Ovary (tissue), 3 donors: ENCODE measurements at regions not wholly inside any gene's neighbourhood (a gene's known extent, or its start where the extent isn't known, plus 50 kb on each side); places are given as distances from the start of the nearest gene placed in this dataset.

Experiments
- EP300 ChIP-seq: sonication (generic); formaldehyde crosslinking; IDR thresholded peaks from one replicate; pipeline ENCODE4 v1.6.1; 2017; ENCODE audit warnings: antibody characterized with exemption
- POLR2A ChIP-seq: fragments of 450-650 bp; IDR thresholded peaks from one replicate; pipeline ENCODE4 v1.6.1; 2017; ENCODE audit warnings: antibody characterized with exemption, mild to moderate bottlenecking, moderate library complexity
- TF ChIP-seq, protein P1 (sequence below), 3 donors: fragments of 450-650 bp in 2 of 3; fragments of 200-600 bp in 1 of 3; IDR thresholded peaks; one replicate each; pipeline versions ENCODE4 v1.5.1 to v1.8.0; 2016 to 2022; ENCODE audit warnings: antibody characterized with exemption in 3 of 3, mild to moderate bottlenecking in 1 of 3
- donor health status: DM: no; HTN: no; CAD: no.

DNA sequence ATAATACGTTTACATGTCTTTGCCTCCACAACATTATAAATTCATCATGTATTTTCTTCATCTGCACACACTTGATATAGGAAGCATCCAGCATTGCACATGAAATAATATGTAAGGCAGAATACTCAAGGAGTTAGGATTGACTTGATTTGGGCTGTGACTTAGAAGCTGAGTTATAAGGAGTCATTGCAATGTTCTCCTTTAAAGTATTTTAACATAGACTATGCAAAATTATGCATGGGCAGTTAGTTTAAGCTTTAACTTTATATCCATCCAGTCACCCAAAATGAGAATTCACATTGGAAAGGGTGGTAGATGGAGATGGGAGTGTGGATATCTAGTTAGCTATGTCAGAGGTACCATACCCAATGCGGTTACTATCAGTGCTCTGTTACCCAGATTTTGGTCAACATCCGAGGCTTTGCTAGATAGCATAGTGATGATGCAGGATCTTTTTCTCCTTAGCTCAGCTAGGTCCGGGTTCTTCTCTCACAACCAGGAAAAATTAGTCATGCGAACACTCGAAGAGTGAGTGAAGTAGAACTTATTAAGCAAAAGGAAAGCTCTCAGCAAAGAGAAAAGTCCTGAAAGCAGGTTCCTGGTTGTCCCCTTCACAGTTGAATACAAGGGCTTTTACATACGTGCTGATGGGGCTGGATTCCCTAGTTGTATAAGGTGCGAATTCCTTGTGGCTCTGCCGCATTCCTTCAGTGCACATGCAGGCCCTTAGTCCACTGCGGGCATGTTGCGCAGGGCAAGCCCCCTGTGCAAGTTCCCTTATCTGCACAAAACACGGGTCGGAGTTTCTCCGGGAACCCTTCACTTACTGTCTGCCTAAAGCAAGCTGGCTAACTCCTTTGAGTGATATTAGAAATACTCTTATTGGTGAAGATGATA, 73.1 kb upstream of the FAM20A start:
- no peak for TF ChIP-seq POLR2A
- TF ChIP-seq, protein P1, sequence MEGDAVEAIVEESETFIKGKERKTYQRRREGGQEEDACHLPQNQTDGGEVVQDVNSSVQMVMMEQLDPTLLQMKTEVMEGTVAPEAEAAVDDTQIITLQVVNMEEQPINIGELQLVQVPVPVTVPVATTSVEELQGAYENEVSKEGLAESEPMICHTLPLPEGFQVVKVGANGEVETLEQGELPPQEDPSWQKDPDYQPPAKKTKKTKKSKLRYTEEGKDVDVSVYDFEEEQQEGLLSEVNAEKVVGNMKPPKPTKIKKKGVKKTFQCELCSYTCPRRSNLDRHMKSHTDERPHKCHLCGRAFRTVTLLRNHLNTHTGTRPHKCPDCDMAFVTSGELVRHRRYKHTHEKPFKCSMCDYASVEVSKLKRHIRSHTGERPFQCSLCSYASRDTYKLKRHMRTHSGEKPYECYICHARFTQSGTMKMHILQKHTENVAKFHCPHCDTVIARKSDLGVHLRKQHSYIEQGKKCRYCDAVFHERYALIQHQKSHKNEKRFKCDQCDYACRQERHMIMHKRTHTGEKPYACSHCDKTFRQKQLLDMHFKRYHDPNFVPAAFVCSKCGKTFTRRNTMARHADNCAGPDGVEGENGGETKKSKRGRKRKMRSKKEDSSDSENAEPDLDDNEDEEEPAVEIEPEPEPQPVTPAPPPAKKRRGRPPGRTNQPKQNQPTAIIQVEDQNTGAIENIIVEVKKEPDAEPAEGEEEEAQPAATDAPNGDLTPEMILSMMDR (IDR thresholded peaks at IDR 0.05), result no peak
- no peak for TF ChIP-seq EP300
